ENCODE measurements at regions not wholly inside any gene's neighbourhood (a gene's known extent, or its start where the extent isn't known, plus 50 kb on each side); places are given as distances from the start of the nearest gene placed in this dataset.

GRCh38 chr11:19592842-19593241 is 119.8 kb upstream of the NAV2 start:
- TF ChIP-seq E2F6 (IDR thresholded peaks at IDR 0.05) (no peak), CTCF (IDR thresholded peaks at IDR 0.05; ENCODE audit: control extremely low read depth in 1 of 3, insufficient read depth in 1 of 3, low read depth in 1 of 3, low read length in 3 of 3) (no peak), BACH1 (IDR thresholded peaks at IDR 0.05; ENCODE audit: low read length) (no peak), EGR1 (IDR thresholded peaks at IDR 0.05; ENCODE audit: borderline replicate concordance, low read depth, low read length) (no peak), RNF2 (IDR thresholded peaks at IDR 0.05; ENCODE audit: borderline replicate concordance, low read depth, low read length, missing control alignments, poor library complexity, severe bottlenecking) (no peak), MAFK (IDR thresholded peaks at IDR 0.05; ENCODE audit: low read depth, low read length) (no peak), ZNF274 (IDR thresholded peaks at IDR 0.05; ENCODE audit: borderline replicate concordance, extremely low read depth, low read length) (no peak), GTF2F1 (IDR thresholded peaks at IDR 0.05; ENCODE audit: borderline replicate concordance, low read depth, low read length) (no peak), POLR2A (IDR thresholded peaks at IDR 0.05; ENCODE audit: control extremely low read depth in 1 of 2, low read depth in 2 of 2, low read length in 2 of 2) (no peak)
